ENCODE measurements at regions not wholly inside any gene's neighbourhood (a gene's known extent, or its start where the extent isn't known, plus 50 kb on each side); places are given as distances from the start of the nearest gene placed in this dataset.

DNA sequence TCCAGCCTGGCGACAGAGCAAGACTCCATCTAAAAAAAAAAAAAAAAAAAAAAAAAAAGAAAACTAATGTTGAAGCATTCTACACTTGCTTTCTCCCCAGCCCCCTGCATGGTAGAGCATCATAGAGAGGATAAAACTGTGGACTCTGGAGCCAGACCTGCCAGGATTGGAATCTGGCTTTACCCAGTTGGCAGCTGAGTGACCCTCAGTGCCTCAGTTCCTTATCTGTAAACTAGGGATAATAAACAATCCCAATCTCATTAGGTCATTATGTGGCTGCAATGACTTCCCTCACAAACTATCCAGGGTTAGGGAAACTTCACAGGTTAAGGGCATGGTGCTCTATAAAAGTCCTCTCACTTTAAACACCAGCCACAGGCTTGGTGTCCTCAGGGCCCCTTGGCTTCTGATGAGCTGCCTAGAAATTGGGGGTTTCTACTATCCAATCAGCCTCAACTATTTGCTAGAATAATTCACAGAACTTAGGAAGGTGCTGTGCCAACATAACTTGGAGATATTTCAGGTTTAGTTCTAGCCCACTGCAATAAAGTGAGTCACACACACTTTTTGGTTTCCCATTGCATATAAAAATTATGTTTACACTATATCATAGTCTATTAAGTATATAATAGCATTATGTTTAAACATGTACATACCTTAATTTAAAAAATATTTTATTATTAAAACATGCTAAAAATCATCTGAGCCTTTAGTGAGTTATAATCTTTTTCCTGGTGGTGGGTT, 180.5 kb upstream of the B3GALT2 start:
- Histone ChIP-seq H3K9ac (ENCODE audit: low read depth, low read length) (no peak overlapping the region), H3K27me3 (ENCODE audit: control insufficient read depth, insufficient read depth, low read length) (no peaks in the 10 kb centered on the region), H3K4me2 (ENCODE audit: low read length) (no peak overlapping the region), H3K4me3 (ENCODE audit: low read length) (no peak overlapping the region), H3K36me3 (ENCODE audit: insufficient read depth, low read length) (no peaks in the 10 kb centered on the region), H3K9me3 (replicated peaks; ENCODE audit: low read length) (no peaks in the 10 kb centered on the region), H3K4me1 (ENCODE audit: control insufficient read depth, insufficient read depth, low read length) (no peaks in the 10 kb centered on the region)

DNA sequence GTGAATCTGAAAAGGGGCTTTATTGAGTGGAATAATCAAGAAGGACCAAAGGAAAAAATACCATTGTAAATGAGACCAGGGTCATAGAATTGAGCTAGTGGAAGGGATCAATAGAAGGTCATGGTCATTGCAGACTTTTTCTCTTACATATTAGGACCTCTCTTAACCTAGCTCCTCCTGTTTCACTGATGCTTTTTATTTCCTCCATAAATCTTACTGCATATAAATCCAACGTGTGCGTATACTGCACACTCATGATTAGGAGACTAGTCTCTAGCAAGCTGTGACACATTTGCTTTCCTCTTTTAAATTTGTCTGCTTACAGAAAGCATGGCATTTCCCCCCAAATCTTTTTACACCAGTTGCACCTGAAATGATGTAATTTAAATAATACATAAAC, 179.6 kb upstream of the B3GALT2 start:
- Histone ChIP-seq H3K36me3 (ENCODE audit: insufficient read depth, low read length) (no peaks in the 10 kb centered on the region), H3K27me3 (ENCODE audit: control insufficient read depth, insufficient read depth, low read length) (no peaks in the 10 kb centered on the region), H3K9ac (ENCODE audit: low read depth, low read length) (no peak overlapping the region), H3K4me3 (ENCODE audit: low read length) (no peak overlapping the region), H3K4me2 (ENCODE audit: low read length) (no peak overlapping the region), H3K9me3 (replicated peaks; ENCODE audit: low read length) (no peaks in the 10 kb centered on the region), H3K4me1 (ENCODE audit: control insufficient read depth, insufficient read depth, low read length) (no peaks in the 10 kb centered on the region)

DNA sequence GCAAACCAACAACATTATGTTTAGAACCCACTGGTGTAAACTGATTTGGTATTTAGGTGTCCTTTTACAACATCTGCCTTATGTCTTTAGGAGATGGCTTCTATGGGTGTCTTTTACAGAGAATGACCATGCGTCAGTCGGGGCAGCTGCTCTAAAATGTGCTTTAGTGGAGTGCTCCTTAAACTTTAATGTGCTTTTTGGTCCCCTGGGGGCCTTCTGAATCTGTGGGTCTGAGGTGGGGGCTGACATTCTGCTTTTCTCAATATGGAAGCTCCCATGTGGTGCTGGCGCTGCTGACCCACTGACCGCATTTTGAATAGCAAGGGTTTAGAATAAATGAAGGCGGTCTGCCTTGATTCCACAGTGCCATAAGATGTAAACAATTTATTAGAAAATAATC, 173.2 kb upstream of the B3GALT2 start:
- Histone ChIP-seq H3K4me3 (ENCODE audit: low read length) (no peak overlapping the region), H3K36me3 (ENCODE audit: insufficient read depth, low read length) (no peaks in the 10 kb centered on the region), H3K9me3 (replicated peaks; ENCODE audit: low read length) (no peaks in the 10 kb centered on the region), H3K9ac (ENCODE audit: low read depth, low read length) (no peak overlapping the region), H3K4me2 (ENCODE audit: low read length) (no peak overlapping the region), H3K27me3 (ENCODE audit: control insufficient read depth, insufficient read depth, low read length) (no peaks in the 10 kb centered on the region), H3K4me1 (ENCODE audit: control insufficient read depth, insufficient read depth, low read length) (peaks cover 8% of the 10 kb centered on the region)

DNA sequence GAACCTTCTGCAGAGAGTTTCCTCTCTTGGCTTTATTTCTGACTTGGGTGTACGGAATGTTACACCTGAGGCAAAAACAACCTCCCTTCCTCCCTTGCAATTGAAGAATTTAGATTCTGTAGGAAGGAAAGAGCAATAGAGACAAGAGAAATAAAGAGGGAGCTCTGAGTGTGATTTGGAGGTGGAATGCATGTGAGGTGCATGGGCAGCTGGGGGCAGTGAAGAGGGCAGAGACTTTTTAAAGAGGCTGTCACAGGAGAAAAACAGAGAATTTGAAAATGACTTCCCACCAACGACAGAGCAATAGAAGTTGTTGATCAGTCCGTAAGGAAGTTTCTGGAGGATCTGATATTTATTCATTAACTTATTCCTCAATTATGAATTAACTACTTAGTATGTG, 172.0 kb upstream of the B3GALT2 start:
- H3K4me3 ChIP-seq (ENCODE audit: low read length): no peak overlapping the region
- no peak overlapping the region for H3K4me2 ChIP-seq (ENCODE audit: low read length)
- peaks cover 8% of the 10 kb centered on the region for H3K4me1 ChIP-seq (ENCODE audit: control insufficient read depth, insufficient read depth, low read length)
- H3K36me3 ChIP-seq (ENCODE audit: insufficient read depth, low read length): no peaks in the 10 kb centered on the region
- H3K27me3 ChIP-seq (ENCODE audit: control insufficient read depth, insufficient read depth, low read length): no peaks in the 10 kb centered on the region
- H3K9ac ChIP-seq (ENCODE audit: low read depth, low read length): no peak overlapping the region
- H3K9me3 ChIP-seq (replicated peaks; ENCODE audit: low read length): no peaks in the 10 kb centered on the region

DNA sequence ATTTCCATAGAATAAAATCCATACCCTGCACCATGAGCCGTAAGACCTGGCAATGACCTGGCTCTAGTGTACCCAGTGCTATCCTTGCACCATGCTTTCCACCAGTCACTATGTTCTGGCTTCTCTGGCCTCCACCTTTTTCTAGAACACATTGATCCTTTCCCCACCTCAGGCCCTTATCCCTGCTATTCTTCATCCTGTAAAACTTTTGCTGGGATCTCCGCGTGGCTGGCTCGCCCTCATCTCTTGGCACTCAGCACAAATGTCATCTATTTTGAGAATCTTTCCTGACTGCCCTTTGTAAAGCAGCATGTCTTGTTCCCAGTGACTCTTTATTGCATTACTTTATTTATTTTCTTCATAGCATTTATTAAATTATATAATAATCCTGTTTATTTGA, 169.8 kb upstream of the B3GALT2 start:
- H3K9me3 ChIP-seq (replicated peaks; ENCODE audit: low read length): no peaks in the 10 kb centered on the region
- H3K27me3 ChIP-seq (ENCODE audit: control insufficient read depth, insufficient read depth, low read length): no peaks in the 10 kb centered on the region
- no peak overlapping the region for H3K4me3 ChIP-seq (ENCODE audit: low read length)
- no peak overlapping the region for H3K9ac ChIP-seq (ENCODE audit: low read depth, low read length)
- no peaks in the 10 kb centered on the region for H3K36me3 ChIP-seq (ENCODE audit: insufficient read depth, low read length)
- peaks cover 8% of the 10 kb centered on the region for H3K4me1 ChIP-seq (ENCODE audit: control insufficient read depth, insufficient read depth, low read length)
- H3K4me2 ChIP-seq (ENCODE audit: low read length): no peak overlapping the region

DNA sequence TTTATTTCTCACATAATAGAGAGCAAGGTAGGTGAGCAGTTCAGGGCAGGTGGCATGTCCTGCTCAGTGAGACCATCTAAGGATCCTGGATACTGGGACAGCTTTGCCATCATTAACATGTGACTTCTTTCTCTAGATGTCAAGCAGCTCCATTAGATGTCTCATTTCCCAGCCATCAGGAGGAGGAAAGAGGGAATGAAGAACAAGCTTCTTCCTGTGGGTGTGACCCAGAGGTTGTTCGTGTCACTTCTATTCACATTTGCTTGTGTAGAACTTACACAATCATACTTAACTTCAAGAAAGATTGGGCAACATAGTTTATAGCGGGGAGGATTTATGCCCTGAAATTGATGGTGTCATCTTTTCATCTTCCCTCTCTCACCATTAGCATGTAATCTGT, 169.2 kb upstream of the B3GALT2 start:
- no peak overlapping the region for H3K4me2 ChIP-seq (ENCODE audit: low read length)
- no peak overlapping the region for H3K4me3 ChIP-seq (ENCODE audit: low read length)
- no peaks in the 10 kb centered on the region for H3K36me3 ChIP-seq (ENCODE audit: insufficient read depth, low read length)
- no peak overlapping the region for H3K9ac ChIP-seq (ENCODE audit: low read depth, low read length)
- no peaks in the 10 kb centered on the region for H3K9me3 ChIP-seq (replicated peaks; ENCODE audit: low read length)
- peaks cover 8% of the 10 kb centered on the region for H3K4me1 ChIP-seq (ENCODE audit: control insufficient read depth, insufficient read depth, low read length)
- H3K27me3 ChIP-seq (ENCODE audit: control insufficient read depth, insufficient read depth, low read length): no peaks in the 10 kb centered on the region

DNA sequence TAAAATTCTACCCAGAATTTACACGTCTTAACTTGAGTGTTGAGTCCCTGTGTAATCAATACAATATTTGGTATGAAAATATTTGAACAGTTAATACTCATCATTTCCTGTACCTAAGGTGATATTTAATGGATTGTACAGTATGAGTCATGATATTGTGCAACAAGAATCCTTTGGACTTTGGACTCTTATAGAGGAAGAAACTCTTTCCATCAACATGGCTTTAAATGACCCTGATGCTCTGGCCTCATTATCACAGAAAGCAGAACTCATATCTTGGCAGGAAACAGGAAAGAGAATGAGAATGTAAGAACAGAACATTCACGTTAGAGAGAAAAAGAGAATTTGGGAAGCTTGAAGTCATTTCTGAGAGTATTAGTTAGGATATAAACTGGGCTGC, 168.8 kb upstream of the B3GALT2 start:
- no peak overlapping the region for H3K4me2 ChIP-seq (ENCODE audit: low read length)
- no peaks in the 10 kb centered on the region for H3K9me3 ChIP-seq (replicated peaks; ENCODE audit: low read length)
- no peaks in the 10 kb centered on the region for H3K27me3 ChIP-seq (ENCODE audit: control insufficient read depth, insufficient read depth, low read length)
- H3K9ac ChIP-seq (ENCODE audit: low read depth, low read length): no peak overlapping the region
- H3K36me3 ChIP-seq (ENCODE audit: insufficient read depth, low read length): no peaks in the 10 kb centered on the region
- no peak overlapping the region for H3K4me3 ChIP-seq (ENCODE audit: low read length)
- peaks cover 8% of the 10 kb centered on the region for H3K4me1 ChIP-seq (ENCODE audit: control insufficient read depth, insufficient read depth, low read length)

DNA sequence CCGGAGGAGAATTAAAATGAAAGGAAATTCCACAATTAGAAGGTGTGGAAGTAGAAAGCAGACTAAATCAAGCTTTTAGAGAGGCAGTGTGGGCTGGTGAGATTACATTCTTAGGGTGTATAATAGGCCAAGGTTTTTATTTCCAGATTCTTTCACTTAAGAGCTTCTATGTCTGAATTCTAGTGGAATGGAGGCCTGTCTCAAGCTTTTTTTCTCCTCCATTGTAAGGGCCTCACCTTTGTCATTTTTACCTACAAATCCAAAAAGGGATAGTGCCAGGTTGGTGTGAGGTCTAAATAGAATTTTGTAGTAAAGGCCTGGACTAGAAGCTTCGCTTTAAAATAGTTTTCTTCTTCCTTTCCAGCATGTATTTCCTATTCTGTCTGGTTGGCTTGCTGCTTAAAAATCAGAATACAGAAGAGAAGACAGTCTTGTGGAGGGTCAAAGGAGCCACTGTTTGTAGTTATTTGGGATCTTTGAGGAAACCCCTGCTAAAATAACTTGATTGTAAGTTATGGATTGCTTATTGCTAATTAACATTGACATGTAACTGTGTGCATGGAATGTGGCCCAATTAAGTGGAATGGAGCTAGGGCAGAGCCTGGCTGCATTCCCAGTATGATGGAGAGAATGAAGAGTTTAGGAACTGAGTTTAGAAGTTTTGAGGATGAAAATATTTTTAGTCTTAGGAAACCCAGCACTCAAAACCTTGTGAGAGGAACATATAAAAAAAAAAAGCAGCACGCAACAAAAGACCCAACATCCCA, 162.5 kb upstream of the B3GALT2 start:
- Histone ChIP-seq H3K9me3 (replicated peaks; ENCODE audit: low read length) (no peaks in the 10 kb centered on the region), H3K4me3 (ENCODE audit: low read length) (no peak overlapping the region), H3K4me2 (ENCODE audit: low read length) (peak overlapping the region; percentile 50), H3K36me3 (ENCODE audit: insufficient read depth, low read length) (no peaks in the 10 kb centered on the region), H3K4me1 (ENCODE audit: control insufficient read depth, insufficient read depth, low read length) (peaks cover 8% of the 10 kb centered on the region), H3K9ac (ENCODE audit: low read depth, low read length) (peak overlapping the region; percentile 48), H3K27me3 (ENCODE audit: control insufficient read depth, insufficient read depth, low read length) (no peaks in the 10 kb centered on the region)

DNA sequence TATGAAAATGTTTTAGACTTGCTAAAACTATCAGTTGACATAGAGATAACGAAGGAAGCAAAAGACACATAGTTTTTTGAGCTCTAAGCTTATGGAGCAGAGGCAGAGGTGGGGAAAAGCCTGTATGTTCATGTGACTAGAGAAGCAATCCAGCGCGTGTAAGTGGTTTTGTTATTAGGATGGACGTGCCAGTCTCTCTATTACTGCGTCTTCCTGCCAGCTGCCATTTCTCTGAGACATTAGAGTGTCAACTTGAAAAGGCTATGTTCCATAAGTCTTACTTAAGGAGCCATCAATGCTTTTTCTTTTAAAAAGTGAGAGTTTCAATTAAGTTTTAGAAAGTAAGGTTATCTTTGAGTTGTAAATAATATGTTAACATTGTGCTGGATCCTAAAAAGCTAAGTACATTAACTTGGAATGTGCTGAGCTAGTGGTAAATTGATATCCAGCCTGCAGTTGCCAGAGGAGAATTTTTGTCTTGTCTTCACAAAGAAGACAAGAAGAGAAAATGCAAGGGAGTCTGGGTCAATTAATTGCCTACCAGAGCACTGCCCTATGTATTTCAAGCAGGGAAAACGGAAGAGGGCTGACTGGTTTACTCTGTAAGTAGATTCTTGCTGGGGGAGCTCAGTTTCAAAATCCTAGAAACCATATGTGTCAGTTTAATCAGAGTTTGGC, 161.8 kb upstream of the B3GALT2 start:
- peaks cover 8% of the 10 kb centered on the region for H3K4me1 ChIP-seq (ENCODE audit: control insufficient read depth, insufficient read depth, low read length)
- H3K27me3 ChIP-seq (ENCODE audit: control insufficient read depth, insufficient read depth, low read length): no peaks in the 10 kb centered on the region
- H3K4me3 ChIP-seq (ENCODE audit: low read length): no peak overlapping the region

DNA sequence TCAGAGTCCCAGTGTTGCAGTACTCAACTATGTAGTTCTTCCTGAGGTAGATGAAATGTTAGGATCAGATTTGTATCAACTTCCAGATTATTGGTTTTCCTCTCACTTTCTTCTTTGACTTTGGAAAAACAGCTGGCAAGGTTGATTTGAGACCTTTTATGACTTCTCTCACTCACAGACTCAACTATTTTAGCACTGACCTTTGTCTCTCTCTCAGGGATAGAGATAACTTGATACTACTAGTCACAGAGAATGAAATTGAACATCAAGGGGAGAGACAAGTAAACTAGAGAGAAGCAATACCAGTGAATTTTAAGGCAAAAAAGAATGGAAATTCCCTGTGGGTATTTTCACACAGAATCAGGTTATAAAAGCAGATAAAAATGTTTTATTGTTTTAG, 159.7 kb upstream of the B3GALT2 start:
- no peaks in the 10 kb centered on the region for H3K27me3 ChIP-seq (ENCODE audit: control insufficient read depth, insufficient read depth, low read length)
- no peaks in the 10 kb centered on the region for H3K9me3 ChIP-seq (replicated peaks; ENCODE audit: low read length)
- H3K9ac ChIP-seq (ENCODE audit: low read depth, low read length): no peak overlapping the region
- H3K36me3 ChIP-seq (ENCODE audit: insufficient read depth, low read length): no peaks in the 10 kb centered on the region
- H3K4me2 ChIP-seq (ENCODE audit: low read length): no peak overlapping the region
- H3K4me1 ChIP-seq (ENCODE audit: control insufficient read depth, insufficient read depth, low read length): peaks cover 8% of the 10 kb centered on the region
- no peak overlapping the region for H3K4me3 ChIP-seq (ENCODE audit: low read length)

More for the DNA sequence above, 161.8 kb upstream of the B3GALT2 start:
- no peaks in the 10 kb centered on the region for H3K9me3 ChIP-seq (replicated peaks; ENCODE audit: low read length)
- H3K36me3 ChIP-seq (ENCODE audit: insufficient read depth, low read length): no peaks in the 10 kb centered on the region
- H3K9ac ChIP-seq (ENCODE audit: low read depth, low read length): peak overlapping the region; percentile 48
- peak overlapping the region; percentile 50 for H3K4me2 ChIP-seq (ENCODE audit: low read length)

DNA sequence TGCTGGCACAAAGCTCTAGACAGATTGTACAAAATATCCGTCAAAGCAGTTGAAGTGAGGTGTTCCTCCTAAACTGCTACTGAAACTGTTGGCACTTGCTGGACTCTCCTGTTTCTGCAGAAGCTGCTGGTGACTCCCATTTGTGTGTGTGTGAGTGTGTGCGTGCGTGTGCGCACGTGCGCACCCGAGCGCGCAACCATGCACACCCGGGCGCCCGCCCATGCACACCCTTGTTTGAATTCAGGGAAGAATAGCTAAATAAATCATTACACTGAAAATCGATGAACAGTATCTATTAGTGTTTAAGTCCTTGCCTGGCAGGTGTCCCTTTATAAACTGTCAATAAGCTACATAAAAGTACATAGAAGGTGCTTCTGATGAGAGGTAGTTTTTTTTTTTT, 156.4 kb upstream of the B3GALT2 start:
- Histone ChIP-seq H3K4me3 (ENCODE audit: low read length) (no peak overlapping the region), H3K4me1 (ENCODE audit: control insufficient read depth, insufficient read depth, low read length) (peaks cover 10% of the 10 kb centered on the region), H3K9ac (ENCODE audit: low read depth, low read length) (no peak overlapping the region), H3K4me2 (ENCODE audit: low read length) (no peak overlapping the region), H3K27me3 (ENCODE audit: control insufficient read depth, insufficient read depth, low read length) (no peaks in the 10 kb centered on the region), H3K9me3 (replicated peaks; ENCODE audit: low read length) (no peaks in the 10 kb centered on the region), H3K36me3 (ENCODE audit: insufficient read depth, low read length) (no peaks in the 10 kb centered on the region)

Measured in skeletal muscle satellite cell (primary cell).